Progenitor cell of endocrine pancreas (in vitro differentiated cells): ENCODE measurements at regions not wholly inside any gene's neighbourhood (a gene's known extent, or its start where the extent isn't known, plus 50 kb on each side); places are given as distances from the start of the nearest gene placed in this dataset.

Experiments used
- DNase-seq: peaks from one replicate; pipeline ENCODE4 v3.0.0; 2021; ENCODE audit warnings: low spot score; ENCODE audit not compliant: unreplicated experiment
- H3K27ac Mint-ChIP-seq: 2 replicates; pipeline ENCODE4 v1.8.0; 2021; ENCODE audit warnings: mild to moderate bottlenecking, moderate library complexity, mixed read lengths
- H3K27me3 Mint-ChIP-seq: 2 replicates; pipeline ENCODE4 v1.8.0; 2021; ENCODE audit warnings: mixed read lengths
- H3K36me3 Mint-ChIP-seq: 2 replicates; pipeline ENCODE4 v1.8.0; 2022; ENCODE audit warnings: mixed read lengths; ENCODE audit not compliant: insufficient read depth
- H3K4me1 Mint-ChIP-seq: 2 replicates; pipeline ENCODE4 v1.8.0; 2021; ENCODE audit warnings: low read depth, mixed read lengths
- H3K4me3 Mint-ChIP-seq: 2 replicates; pipeline ENCODE4 v1.8.0; 2021; ENCODE audit warnings: low read depth, mild to moderate bottlenecking, moderate library complexity, mixed read lengths
- H3K9me3 Mint-ChIP-seq: 2 replicates; pipeline ENCODE4 v1.8.0; 2021; ENCODE audit warnings: low read depth, mixed read lengths
- TF ChIP-seq, protein P1 (sequence below): fragments of 200-600 bp; sonication (generic); IDR thresholded peaks from one replicate; pipeline ENCODE4 v1.5.0; 2021; ENCODE audit warnings: antibody characterized with exemption, mild to moderate bottlenecking; ENCODE audit not compliant: unreplicated experiment

DNA sequence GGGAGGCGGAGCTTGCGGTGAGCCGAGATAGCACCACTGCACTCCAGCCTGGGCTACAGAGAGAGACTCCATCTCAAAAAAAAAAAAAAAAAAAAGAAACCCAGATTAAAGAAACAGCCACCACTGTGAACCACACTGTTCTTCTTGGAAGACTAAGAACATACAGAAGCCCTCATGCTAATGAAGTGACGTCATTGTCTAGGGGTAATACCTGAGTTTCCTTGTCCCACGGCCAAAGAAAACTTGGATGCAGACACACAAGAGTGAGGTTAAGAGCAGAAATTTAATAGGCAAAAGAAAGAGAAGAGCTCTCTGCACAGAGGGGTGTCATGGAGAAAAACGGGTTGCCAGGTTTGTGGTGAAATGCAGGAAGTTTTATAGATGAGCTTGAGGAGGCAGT lies 691.6 kb downstream of the NLGN4X start:
- DNase-seq, result no peak
- TF ChIP-seq, protein P1, sequence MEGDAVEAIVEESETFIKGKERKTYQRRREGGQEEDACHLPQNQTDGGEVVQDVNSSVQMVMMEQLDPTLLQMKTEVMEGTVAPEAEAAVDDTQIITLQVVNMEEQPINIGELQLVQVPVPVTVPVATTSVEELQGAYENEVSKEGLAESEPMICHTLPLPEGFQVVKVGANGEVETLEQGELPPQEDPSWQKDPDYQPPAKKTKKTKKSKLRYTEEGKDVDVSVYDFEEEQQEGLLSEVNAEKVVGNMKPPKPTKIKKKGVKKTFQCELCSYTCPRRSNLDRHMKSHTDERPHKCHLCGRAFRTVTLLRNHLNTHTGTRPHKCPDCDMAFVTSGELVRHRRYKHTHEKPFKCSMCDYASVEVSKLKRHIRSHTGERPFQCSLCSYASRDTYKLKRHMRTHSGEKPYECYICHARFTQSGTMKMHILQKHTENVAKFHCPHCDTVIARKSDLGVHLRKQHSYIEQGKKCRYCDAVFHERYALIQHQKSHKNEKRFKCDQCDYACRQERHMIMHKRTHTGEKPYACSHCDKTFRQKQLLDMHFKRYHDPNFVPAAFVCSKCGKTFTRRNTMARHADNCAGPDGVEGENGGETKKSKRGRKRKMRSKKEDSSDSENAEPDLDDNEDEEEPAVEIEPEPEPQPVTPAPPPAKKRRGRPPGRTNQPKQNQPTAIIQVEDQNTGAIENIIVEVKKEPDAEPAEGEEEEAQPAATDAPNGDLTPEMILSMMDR, result no peak
- Mint-ChIP-seq H3K27ac (no peak overlapping the region), H3K9me3 (peaks cover 3% of the 10 kb centered on the region), H3K36me3 (no peaks in the 10 kb centered on the region), H3K4me1 (no peaks in the 10 kb centered on the region), H3K4me3 (no peak overlapping the region), H3K27me3 (peaks cover 6% of the 10 kb centered on the region)

DNA sequence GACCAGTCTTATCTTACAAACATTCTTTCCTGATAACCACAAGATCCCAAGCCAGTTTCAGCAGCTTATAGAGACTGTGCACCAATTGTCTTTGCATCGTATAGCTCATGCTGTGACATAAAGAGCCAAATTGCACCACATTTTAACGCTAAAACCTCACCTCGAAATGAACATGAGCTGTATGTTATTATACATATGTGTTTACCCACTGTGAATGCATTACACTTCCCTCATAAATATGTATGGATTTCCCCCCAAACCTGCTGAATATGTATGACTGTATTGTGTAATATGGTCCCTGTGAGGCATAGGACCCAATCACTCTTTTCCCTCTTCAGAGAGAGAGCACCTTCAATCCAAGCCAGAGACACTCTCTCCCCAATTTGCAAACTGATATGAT lies 692.4 kb downstream of the NLGN4X start:
- H3K4me1 Mint-ChIP-seq, result no peaks in the 10 kb centered on the region
- DNase-seq, result no peak
- no peaks in the 10 kb centered on the region for H3K36me3 Mint-ChIP-seq
- peaks cover 9% of the 10 kb centered on the region for H3K27me3 Mint-ChIP-seq
- H3K27ac Mint-ChIP-seq, result no peak overlapping the region
- H3K4me3 Mint-ChIP-seq, result no peak overlapping the region
- TF ChIP-seq, protein P1, result no peak
- peaks cover 3% of the 10 kb centered on the region for H3K9me3 Mint-ChIP-seq

DNA sequence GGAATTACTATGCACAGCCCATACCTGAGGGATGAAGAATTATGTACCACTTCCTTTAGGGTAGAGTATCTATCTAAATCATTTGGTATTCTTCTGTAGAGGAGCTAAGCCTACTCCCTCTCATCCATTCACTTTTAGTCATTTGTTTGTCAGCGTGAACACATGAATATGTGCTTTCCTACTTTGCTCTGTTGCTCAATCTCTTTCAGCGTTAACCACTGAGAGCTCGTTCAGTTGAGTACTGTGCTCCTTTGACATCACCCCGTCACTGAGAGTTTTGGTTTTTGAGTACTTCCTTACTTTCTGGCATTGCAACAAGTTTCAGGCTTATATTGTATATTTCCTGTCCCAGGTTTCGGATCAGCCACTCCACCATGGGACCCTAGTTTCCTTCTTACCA lies 700.6 kb downstream of the NLGN4X start:
- peaks cover 4% of the 10 kb centered on the region for H3K27me3 Mint-ChIP-seq
- H3K4me1 Mint-ChIP-seq, result no peaks in the 10 kb centered on the region
- H3K4me3 Mint-ChIP-seq, result no peak overlapping the region
- TF ChIP-seq, protein P1, result no peak
- DNase-seq, result no peak
- no peaks in the 10 kb centered on the region for H3K36me3 Mint-ChIP-seq
- H3K9me3 Mint-ChIP-seq, result no peaks in the 10 kb centered on the region
- H3K27ac Mint-ChIP-seq, result no peak overlapping the region

DNA sequence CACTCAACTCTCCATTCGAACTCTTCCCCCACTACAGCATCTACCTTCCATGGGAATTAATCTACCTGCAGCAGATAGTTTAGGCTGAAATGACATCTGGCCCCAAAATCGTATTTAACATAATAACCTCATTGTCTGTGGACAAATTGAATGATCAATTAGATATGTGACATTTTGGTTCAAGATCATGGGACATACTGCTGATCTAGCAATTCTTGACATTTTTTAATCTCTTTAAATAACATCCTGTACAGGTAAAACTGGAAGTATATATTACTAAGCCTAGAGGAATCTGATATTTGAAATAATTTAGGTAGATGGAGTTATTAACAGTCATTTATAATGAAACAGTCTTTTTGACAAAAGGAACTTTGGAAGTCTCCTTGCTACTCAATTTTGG lies 702.5 kb downstream of the NLGN4X start:
- no peak overlapping the region for H3K27ac Mint-ChIP-seq
- no peak for DNase-seq
- no peak overlapping the region for H3K4me3 Mint-ChIP-seq
- H3K27me3 Mint-ChIP-seq, result no peaks in the 10 kb centered on the region
- H3K9me3 Mint-ChIP-seq, result no peaks in the 10 kb centered on the region
- TF ChIP-seq, protein P1, result no peak
- no peaks in the 10 kb centered on the region for H3K36me3 Mint-ChIP-seq
- no peaks in the 10 kb centered on the region for H3K4me1 Mint-ChIP-seq

DNA sequence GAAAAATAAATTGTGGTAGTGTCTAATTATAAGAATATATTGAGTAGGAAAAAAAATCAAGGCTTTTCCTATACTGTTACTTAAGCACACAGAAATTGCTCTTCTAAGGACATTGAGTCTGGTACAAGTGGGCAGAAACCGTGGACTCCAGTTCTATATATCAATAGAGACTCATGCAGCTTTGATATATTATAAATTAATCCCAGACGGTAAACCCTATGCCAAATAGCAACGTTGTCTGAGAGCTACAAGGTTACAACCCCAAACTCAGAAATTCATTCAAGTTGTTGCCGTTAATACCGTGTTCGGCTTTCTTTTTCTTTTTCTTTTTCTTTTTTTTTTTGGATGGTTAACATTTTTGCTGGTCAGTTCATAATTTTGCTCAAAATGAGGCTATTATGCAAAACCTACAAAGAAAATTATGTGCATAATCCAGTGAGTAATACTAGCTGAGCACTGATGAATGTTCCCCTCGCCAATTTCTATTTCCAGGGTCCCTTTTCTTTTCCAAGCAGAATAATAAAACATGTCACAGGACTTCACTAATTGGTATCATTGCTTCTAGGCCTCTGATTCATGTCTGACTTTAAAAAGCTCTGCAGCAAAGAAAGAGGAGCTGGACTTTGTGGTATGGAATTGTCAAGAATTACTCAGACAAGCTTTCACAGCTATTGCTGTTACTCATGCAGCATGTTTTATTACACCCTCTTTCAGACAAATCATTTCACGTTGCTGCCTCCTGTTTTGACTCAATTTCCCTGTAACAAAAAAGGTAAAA lies 737.7 kb downstream of the NLGN4X start:
- no peaks in the 10 kb centered on the region for H3K9me3 Mint-ChIP-seq
- no peak overlapping the region for H3K4me3 Mint-ChIP-seq
- H3K27ac Mint-ChIP-seq, result no peak overlapping the region
- no peak for DNase-seq
- TF ChIP-seq, protein P1, result no peak
- H3K4me1 Mint-ChIP-seq, result no peaks in the 10 kb centered on the region
- H3K27me3 Mint-ChIP-seq, result no peaks in the 10 kb centered on the region
- H3K36me3 Mint-ChIP-seq, result no peaks in the 10 kb centered on the region
